Panc1 (cell line): ENCODE measurements at regions not wholly inside any gene's neighbourhood (a gene's known extent, or its start where the extent isn't known, plus 50 kb on each side); places are given as distances from the start of the nearest gene placed in this dataset.

Experiments
- CTCF ChIP-seq: fragments of 450-650 bp; IDR thresholded peaks from 2 replicates; pipeline ENCODE4 v1.5.1; 2017; ENCODE audit warnings: mild to moderate bottlenecking
- POLR2AphosphoS5 ChIP-seq: IDR thresholded peaks from 2 replicates; pipeline ENCODE4 v1.6.1; 2012; ENCODE audit warnings: mild to moderate bottlenecking, low read depth, low read length, moderate library complexity
- SIN3A ChIP-seq: IDR thresholded peaks from 2 replicates; pipeline ENCODE4 v1.6.1; 2012; ENCODE audit warnings: low read depth, mild to moderate bottlenecking, low read length, moderate library complexity, borderline replicate concordance; ENCODE audit not compliant: insufficient read depth
- TCF7L2 ChIP-seq: IDR thresholded peaks from 2 replicates; pipeline ENCODE4 v1.6.1; 2011; ENCODE audit warnings: mild to moderate bottlenecking, low read depth, low read length, inconsistent platforms
- TF ChIP-seq, protein P1 (sequence below), 2 experiments: IDR thresholded peaks; 2 replicates each; pipeline ENCODE4 v1.6.1; 2011 to 2012; ENCODE audit warnings: low read depth in 2 of 2, control low read depth in 1 of 2, low read length in 1 of 2, mild to moderate bottlenecking in 1 of 2, moderate library complexity in 1 of 2; ENCODE audit not compliant: insufficient read depth in 1 of 2

- no peak for TF ChIP-seq POLR2AphosphoS5
- TF ChIP-seq CTCF = no peak
- no peak for TF ChIP-seq SIN3A
- TF ChIP-seq, protein P1, sequence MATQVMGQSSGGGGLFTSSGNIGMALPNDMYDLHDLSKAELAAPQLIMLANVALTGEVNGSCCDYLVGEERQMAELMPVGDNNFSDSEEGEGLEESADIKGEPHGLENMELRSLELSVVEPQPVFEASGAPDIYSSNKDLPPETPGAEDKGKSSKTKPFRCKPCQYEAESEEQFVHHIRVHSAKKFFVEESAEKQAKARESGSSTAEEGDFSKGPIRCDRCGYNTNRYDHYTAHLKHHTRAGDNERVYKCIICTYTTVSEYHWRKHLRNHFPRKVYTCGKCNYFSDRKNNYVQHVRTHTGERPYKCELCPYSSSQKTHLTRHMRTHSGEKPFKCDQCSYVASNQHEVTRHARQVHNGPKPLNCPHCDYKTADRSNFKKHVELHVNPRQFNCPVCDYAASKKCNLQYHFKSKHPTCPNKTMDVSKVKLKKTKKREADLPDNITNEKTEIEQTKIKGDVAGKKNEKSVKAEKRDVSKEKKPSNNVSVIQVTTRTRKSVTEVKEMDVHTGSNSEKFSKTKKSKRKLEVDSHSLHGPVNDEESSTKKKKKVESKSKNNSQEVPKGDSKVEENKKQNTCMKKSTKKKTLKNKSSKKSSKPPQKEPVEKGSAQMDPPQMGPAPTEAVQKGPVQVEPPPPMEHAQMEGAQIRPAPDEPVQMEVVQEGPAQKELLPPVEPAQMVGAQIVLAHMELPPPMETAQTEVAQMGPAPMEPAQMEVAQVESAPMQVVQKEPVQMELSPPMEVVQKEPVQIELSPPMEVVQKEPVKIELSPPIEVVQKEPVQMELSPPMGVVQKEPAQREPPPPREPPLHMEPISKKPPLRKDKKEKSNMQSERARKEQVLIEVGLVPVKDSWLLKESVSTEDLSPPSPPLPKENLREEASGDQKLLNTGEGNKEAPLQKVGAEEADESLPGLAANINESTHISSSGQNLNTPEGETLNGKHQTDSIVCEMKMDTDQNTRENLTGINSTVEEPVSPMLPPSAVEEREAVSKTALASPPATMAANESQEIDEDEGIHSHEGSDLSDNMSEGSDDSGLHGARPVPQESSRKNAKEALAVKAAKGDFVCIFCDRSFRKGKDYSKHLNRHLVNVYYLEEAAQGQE (IDR thresholded peaks at IDR 0.05; ENCODE audit: insufficient read depth in 1 of 2, low read depth in 2 of 2, low read length in 1 of 2) = no peak
- TF ChIP-seq TCF7L2 = no peak
Measured at GRCh38 chr10:31242902-31243301, 76.1 kb upstream of the ZEB1 start.
